GM19395 (cell line): ENCODE measurements at regions not wholly inside any gene's neighbourhood (a gene's known extent, or its start where the extent isn't known, plus 50 kb on each side); places are given as distances from the start of the nearest gene placed in this dataset.
"Not testable (repeated sequence)": the region's sequence is repeated elsewhere in the genome, so short reads cannot be mapped to it uniquely, and the experiment has no call there.

Source experiments
- ATAC-seq: cut with Tn5 transposase; IDR thresholded peaks from one replicate; pipeline ENCODE4 v1.9.1; 2021; ENCODE audit warnings: mild to moderate bottlenecking, moderate library complexity; ENCODE audit not compliant: unreplicated experiment

DNA sequence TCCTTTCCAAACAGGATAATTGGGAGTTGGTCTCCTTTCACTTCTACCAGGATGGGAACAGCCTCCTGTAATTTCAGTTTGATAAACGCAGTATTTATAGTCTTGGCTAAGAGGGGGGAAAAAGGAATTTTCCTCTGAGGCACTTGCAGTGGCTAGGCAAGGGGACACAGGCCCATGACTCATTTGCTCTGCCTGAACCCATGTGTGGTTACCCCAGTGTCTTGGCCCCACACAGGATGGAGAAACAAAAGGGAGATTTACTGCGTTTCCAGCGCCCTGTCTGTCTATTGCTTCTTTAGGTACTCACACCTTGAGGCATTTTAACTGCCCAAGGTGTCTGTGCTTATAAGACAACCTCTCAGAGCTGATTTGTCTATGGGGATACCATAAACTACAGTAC is 74.8 kb upstream of the NEDD9 start:
- ATAC-seq = no peak

- ATAC-seq = no peak
These were observed 72.5 kb upstream of the NEDD9 start for GRCh38 chr6:11304946-11305345.

DNA sequence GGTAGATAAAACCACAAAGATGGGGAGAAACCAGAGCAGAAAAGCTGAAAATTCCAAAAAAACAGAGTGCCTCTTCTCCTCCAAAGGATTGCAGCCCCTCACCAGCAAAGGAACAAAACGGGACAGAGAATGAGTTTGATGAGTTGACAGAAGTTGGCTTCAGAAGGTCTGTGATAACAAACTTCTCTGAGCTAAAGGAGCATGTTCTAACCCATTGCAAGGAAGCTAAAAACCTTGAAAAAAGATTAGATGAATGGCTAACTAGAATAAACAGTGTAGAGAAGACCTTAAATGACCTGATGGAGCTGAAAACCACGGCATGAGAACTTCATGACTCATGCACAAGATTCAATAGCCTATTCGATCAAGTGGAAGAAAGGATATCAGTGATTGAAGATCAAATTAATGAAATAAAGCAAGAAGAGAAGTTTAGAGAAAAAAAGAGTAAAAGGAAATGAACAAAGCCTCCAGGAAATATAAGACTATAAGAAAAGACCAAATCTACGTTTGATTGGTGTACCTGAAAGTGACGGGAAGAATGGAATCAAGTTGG is 67.5 kb upstream of the NEDD9 start:
- not testable (repeated sequence) for ATAC-seq

- not testable (repeated sequence) for ATAC-seq
These were observed 66.9 kb upstream of the NEDD9 start for GRCh38 chr6:11299421-11299784.

DNA sequence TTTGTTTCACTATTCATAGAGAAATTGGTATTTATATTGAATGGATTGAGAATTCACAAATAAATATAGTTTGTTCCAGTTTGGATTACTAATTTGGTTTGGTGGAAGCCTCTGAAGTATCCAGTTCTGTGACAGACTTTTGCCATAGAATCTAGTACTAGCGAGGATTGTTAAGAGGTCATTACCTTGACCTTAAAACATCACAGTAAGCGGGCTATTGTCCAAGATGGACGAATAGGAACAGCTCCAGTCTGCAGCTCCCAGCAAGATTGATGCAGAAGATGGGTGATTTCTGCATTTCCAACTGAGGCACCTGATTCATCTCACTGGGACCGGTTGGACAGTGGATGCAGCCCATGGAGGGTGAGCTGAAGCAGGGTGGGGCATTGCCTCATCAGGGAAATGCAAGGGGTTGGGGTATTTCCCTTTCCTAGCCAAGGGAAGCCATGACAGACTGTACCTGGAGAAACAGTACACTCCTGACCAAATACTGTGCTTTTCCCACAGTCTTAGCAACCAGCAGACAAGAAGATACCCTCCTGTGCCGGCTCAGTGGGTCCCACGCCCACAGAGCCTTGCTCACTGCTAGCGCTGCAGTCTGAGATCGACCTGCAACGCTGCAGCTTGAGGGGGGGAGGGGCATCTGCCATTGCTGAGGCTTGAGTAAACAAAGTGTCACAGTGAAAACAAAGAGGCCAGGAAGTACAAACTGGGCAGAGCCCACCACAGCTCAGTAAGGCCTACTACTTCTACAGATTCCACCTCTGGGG is 66.4 kb upstream of the NEDD9 start:
- ATAC-seq = no peak

- ATAC-seq = no peak
These were observed 64.9 kb upstream of the NEDD9 start for GRCh38 chr6:11297376-11297729.

DNA sequence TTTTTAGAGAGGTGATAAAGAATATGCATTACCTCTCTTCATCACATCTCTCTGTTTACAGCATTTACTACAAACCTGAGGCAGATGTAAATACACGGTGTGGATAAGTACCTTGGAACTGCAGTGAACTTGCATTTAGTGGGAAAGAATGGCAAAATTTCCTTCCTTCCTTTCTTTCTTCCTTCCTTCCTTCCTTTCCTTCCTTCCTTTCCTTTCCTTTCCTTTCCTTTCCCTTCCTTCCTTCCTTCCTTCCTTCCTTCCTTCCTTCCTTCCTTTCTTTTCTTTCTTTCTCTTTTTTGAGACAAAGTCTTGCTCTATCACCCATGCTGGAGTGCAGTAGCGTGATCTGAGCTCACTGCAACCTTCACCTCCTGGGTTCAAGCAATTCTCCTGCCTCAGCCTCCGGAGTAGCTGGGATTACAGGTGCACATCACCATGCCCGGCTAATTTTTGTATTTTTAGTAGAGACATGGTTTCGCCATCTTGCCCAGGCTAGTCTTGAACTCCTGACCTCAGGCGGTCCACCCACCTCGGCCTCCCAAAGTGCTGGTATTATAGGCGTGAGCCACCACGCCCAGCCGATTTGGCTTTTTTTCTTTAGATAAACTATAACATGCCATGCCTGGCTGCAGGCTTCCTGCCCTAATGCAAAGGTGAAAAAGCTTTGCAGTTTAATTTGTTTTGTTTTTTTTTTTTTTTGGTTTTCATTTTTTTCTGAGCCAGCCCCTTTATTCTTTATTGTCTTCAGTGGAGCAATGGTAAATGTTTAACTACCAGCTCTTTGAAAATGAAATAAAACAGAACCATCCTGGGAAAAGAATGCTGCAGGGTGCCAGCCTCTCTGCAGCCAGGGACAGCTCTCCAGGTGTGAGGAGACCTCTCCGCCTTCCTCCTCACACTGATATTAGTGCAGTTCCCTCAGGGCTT is 64.2 kb upstream of the NEDD9 start:
- ATAC-seq = no peak

DNA sequence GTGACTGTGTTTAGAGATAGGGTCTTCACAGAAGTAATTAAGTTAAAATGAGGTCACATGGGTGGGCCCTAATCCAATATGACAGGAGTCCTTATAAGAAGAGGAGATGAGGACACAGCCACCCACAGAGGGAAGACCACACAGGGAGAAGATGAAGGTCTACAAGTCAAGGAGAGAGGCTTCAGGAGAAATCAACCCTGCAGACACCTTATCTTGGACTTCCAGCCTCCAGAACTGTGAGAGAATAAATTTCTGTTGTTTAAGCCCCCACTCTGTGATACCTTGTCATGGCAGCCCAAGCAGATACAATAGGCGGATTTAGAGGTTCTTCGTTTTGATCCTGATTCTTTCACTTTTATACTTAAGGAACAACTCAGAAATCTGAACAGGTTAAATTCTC is 63.5 kb upstream of the NEDD9 start:
- ATAC-seq = no peak

GRCh38 chr6:11294228-11294627 is 61.8 kb upstream of the NEDD9 start:
- no peak for ATAC-seq

- no peak for ATAC-seq
These were observed 60.2 kb upstream of the NEDD9 start for GRCh38 chr6:11292594-11293236.

DNA sequence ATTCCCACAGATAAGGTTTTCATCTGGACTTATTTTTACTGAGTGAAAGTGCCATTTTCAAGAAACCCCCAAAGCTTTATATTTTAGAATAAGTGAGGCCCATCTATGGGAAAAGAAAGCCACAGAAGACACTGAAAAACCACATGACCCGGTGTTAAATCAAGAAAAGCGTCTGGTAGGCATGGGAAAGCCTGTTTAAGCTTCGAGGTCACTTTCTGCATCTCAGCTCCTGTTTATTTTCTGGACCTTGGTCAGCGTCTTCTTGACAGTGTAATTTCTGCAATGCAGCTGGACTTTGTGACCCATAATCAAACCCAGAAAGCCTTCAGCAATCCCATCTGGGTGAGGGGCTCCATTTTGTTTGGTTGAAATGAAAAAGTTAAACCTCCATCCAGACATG is 59.6 kb upstream of the NEDD9 start:
- no peak for ATAC-seq

GRCh38 chr6:11291582-11291981 is 59.1 kb upstream of the NEDD9 start:
- ATAC-seq = no peak

DNA sequence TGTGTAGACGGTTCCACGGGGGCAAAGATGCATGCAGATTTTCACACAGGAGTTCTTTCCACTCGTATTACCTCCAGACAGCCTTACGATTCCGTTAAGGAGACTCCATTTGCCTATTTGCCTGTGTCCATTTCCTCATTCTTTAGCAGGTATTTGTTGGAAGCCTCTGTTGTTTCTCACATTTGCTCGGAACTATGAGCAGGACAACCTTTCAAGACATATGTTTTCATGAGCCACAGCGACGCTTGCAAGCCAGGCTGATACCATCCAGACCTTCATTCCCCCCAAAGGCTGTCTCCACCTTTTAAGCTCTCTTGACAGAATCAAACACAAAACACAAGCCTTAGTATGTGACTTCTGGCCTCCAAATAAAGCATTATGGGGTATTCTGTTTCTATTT is 57.6 kb upstream of the NEDD9 start:
- ATAC-seq = no peak

- ATAC-seq = no peak
These were observed 55.6 kb upstream of the NEDD9 start for GRCh38 chr6:11288065-11288464.

DNA sequence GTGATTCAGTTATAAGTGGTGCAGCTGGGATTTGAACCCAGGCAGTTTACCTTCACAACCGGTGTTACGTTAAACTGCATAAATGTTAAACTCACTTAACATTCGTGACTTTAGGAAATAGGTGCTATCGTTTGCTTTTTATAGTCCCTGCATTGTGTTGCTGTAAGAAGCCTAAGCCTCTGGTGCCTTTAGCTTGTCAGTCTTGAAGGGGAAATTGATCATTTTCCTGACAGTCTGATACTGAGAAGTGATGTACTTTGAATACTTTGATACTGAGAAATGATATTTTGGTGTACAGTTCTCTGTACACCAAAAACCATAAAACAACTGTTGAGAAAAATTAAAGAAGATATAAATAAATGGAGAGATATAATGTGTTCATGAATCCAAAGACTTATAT is 52.5 kb upstream of the NEDD9 start:
- no peak for ATAC-seq

DNA sequence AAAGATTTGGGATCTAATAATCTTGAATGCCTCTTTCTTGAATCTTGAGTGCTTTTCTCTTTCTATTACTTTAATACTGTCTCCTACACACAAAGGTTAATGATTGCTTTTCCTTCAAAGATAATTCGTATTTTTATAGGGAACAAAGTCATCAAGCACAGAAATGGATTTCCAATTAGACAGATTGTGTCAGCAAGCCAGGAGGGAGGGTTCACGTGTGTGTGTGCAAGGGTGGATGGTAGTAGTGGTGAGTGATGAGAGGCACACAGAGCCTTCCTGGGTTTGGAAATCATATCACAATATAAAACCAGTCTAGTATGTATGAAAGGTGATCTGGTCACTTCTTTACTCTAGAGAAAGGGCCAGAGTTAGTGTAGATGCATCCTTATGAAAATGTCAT is 51.2 kb upstream of the NEDD9 start:
- ATAC-seq = no peak

DNA sequence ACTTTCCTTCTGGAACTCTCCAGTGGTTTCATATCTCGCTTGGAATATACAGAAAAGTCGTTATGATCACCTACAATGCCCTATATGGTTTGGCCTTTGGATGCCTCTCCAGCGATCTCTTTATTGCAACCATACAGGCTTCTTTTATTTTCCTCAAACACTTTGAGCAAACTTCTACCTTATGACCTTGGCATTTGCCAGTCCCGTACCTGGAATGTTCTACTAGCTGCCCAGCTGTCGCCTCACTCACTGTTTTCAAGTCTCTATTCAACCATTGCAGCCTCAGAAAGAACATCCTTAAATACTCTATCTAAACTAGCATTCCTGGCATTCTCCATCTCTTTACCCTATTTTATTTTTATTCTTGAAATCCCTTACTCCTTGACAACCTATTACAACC is 50.4 kb upstream of the NEDD9 start:
- no peak for ATAC-seq
